HG03108 (cell line): ENCODE measurements at regions not wholly inside any gene's neighbourhood (a gene's known extent, or its start where the extent isn't known, plus 50 kb on each side); places are given as distances from the start of the nearest gene placed in this dataset.

Experiments used
- ATAC-seq: cut with Tn5 transposase; IDR thresholded peaks from one replicate; pipeline ENCODE4 v1.9.1; 2021; ENCODE audit warnings: moderate library complexity; ENCODE audit not compliant: unreplicated experiment

- ATAC-seq = no peak
Measured at GRCh38 chr10:88023676-88024075, 160.3 kb downstream of the PTEN start.

- no peak for ATAC-seq
Measured at GRCh38 chr10:88026031-88026430, 162.6 kb downstream of the PTEN start.

GRCh38 chr10:88027570-88027969 lies 164.1 kb downstream of the PTEN start:
- no peak for ATAC-seq

- ATAC-seq = no peak
Measured at GRCh38 chr10:88028072-88028471, 164.6 kb downstream of the PTEN start.

- no peak for ATAC-seq
Measured at GRCh38 chr10:88028654-88029053, 165.2 kb downstream of the PTEN start.

DNA sequence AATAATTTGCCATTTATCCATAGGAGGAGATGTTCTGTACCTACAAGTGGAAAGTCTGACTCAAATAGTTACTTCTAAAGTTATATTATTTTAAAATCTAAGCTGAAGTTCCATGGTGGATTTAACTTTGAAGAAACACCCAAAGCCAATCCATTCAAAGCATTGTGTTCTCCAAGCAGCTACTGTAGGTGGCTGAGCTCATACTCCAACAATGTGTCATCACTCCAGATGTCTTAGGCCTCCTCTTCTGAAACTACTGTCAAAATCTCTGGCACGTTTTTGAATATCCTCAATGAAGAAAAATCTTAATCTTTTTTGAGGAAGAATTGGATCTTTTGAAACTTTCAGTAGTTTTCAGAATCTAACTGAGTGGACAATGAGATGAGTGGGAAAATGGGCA lies 169.1 kb downstream of the PTEN start:
- ATAC-seq = no peak

- no peak for ATAC-seq
Measured at GRCh38 chr10:88033385-88033784, 170.0 kb downstream of the PTEN start.

DNA sequence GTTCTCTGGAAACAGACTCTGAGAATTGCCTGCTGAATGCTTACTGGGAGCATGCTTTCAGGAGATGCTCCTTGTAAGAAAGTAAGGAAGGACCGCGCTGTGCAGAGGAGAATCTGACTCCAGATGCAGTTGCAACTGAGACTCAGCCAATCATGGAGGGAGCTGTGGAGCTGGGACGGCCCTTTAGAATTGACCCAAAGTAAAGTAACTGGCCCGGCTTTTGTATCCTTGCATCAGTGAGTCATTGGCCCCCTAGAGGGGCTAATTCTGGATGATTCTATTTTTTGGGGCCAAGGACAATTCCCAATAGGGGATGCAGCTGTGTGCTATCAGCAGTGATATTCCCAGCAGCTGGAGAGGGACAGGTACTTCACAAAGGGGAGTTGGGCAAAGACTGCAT lies 170.4 kb downstream of the PTEN start:
- no peak for ATAC-seq

GRCh38 chr10:88036126-88036525 lies 172.7 kb downstream of the PTEN start:
- no peak for ATAC-seq

DNA sequence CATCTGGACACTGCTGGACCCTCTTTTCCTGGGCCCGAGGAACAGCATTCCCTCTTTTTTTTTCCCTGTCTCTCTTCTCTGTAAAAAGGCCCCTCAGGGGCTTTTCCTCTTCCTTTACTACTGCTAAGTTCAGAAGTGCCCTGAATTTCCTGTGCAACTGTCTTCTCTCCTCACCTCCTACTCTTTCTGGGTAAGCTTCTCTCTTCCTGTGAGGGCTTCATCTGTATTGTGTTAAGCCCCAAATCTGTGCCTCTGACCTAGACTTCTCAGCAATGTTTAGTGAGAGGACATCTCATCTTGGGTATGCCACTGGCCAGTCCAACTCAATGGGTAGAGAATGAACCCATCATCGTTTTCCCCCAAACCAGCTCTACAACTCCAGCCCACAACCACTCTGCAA lies 174.2 kb downstream of the PTEN start:
- no peak for ATAC-seq

- ATAC-seq = no peak
Measured at GRCh38 chr10:88038268-88038667, 174.8 kb downstream of the PTEN start.

- no peak for ATAC-seq
Measured at GRCh38 chr10:88039496-88040200, 176.2 kb downstream of the PTEN start.

- no peak for ATAC-seq
Measured at GRCh38 chr10:88041243-88042159, 178.1 kb downstream of the PTEN start.

DNA sequence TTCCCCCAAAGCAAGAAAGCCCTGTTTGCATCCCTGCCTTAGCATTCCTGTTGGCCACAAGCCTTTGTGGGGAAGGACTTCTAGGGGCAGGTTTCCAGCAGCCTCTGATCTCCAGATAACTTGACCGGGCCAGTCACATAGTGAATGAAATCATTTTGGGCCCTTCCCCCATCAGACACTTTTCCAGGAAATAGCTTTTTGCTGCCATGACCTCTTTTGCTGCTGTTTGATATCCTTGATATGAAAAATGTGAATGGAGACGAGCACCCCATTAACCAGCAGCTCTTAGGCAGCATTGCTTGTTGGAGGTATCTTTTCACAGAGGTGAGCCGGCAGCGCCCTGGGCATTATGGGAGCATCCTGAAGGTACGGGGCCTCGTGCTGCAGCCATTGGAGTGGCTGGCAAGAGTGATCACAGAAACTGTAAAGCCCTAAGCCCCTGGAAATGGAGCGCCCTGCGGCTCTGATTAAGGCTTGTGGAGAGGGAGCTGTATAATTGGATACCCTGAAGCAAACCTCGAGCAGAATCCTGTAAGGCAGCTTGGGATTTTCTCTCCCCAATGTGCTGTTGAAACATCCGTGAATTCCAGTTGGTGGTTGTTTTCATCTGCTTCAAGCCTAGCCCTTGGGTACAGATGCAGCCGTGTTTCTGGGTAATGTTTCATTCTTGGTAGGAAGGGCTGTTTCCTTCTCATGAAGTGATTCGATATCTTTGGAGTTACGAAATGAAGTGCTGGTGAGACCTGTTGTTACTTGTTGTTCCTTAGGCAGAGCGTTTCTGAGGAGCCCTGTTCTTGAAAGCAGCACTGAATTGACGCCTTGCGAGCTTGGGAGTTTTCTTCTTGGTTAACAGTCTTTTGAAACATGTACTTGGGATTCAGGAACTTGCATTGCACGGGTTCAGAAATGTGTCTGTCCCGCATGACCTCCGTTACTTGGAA lies 179.0 kb downstream of the PTEN start:
- no peak for ATAC-seq

DNA sequence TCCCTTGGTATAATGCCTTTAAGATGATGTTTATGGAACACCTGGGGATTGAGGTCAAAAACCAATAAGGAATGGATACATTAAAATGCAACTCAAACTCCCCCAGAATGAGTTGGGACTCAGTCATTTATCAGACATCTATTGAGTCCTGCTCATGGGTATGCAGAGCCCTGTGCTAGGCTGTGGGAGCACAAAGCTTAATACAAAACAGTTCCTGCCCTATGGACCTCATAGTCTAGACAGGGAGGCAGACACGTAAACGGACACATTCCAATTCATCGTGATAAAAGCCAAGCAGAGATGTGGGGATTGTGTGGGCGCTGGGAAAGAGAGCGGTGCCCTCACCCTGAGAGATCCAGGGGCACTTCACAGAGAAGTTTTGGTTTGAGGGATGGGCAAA lies 181.7 kb downstream of the PTEN start:
- ATAC-seq = no peak

GRCh38 chr10:88045656-88046415 lies 182.4 kb downstream of the PTEN start:
- no peak for ATAC-seq

- ATAC-seq = no peak
Measured at GRCh38 chr10:88047579-88047978, 184.2 kb downstream of the PTEN start.

- no peak for ATAC-seq
Measured at GRCh38 chr10:88048312-88048711, 184.9 kb downstream of the PTEN start.

- ATAC-seq = no peak
Measured at GRCh38 chr10:88049204-88049603, 185.8 kb downstream of the PTEN start.

GRCh38 chr10:88057720-88058119 lies 194.3 kb downstream of the PTEN start:
- ATAC-seq = no peak
